NCI-H748 treated with DMSO at 0.1 percent for 48 hours (cell line): ENCODE measurements at regions not wholly inside any gene's neighbourhood (a gene's known extent, or its start where the extent isn't known, plus 50 kb on each side); places are given as distances from the start of the nearest gene placed in this dataset.
"Not testable (repeated sequence)": the region's sequence is repeated elsewhere in the genome, so short reads cannot be mapped to it uniquely, and the experiment has no call there.

Experiments used
- DNase-seq: peaks from one replicate; lab custom pipeline; 2025; lab: John Stamatoyannopoulos, UW

DNA sequence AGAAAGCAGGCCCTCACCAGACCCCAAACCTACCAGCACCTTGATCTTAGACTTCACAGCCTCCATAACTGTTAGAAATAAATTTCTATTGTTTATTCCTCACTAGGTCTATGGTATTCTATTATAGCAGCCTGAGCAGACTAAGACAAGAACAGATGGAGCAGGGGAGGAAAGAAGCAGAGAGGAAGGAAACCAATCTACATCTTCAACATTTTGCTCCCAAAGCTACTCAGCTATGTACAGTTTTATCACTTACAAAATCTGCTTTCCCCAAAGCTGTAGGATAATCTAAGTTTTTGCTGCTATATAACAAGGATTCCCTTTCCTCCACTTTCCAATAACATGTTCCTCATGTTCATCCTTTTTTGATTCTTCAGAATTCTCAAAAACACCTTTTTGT is 274.4 kb upstream of the CHAC2 start:
- no peak for DNase-seq

DNA sequence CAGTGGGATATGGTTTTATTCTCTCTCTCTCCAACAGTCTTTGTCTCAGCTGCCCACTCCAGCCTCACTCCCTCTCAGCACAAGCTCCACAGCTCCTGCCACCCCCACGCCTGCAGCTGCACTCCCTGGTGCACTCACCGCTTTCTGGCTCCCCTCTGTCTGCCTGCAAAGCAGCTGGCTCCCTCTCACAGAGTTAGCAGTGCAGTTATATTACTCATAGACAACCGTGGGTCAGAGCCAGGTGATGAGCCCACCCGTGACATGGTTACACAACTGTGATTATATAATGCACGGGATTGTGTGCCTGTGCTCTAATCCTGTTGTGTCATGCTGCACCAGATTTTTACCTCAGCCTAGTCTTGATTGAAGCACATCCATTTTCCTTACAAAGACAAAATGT is 276.9 kb upstream of the CHAC2 start:
- no peak for DNase-seq

DNA sequence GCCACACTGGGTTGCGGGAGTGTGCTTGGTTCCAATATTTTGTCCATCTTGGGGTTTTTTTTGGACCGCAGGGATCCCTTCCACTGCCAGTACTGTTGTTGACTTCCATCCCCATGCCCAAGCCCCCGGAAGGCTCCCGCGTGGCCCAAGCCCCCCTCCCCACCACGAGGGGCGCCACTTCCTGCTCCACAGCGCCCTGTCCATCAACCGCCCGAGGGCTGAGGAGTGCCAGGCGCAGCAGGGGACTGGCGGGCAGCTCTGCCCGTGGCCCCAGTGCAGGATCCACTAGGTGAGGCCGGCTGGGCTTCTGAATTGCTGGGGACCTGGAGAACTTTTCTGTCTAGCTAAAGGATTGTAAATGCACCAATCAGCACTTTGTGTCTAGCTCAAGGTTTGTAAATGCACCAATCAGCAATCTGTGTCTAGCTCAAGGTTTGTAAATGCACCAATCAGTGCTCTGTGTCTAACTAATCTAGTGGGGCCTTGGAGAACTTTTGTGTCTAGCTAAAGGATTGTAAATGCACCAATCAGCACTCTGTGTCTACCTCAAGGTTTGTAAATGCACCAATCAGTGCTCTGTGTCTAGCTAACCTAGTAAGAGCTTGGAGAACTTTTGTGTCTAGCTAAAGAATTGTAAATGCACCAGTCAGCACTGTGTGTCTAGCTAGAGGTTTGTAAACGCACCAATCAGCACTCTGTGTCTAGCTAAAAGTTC is 281.3 kb upstream of the CHAC2 start:
- DNase-seq, result not testable (repeated sequence)

DNA sequence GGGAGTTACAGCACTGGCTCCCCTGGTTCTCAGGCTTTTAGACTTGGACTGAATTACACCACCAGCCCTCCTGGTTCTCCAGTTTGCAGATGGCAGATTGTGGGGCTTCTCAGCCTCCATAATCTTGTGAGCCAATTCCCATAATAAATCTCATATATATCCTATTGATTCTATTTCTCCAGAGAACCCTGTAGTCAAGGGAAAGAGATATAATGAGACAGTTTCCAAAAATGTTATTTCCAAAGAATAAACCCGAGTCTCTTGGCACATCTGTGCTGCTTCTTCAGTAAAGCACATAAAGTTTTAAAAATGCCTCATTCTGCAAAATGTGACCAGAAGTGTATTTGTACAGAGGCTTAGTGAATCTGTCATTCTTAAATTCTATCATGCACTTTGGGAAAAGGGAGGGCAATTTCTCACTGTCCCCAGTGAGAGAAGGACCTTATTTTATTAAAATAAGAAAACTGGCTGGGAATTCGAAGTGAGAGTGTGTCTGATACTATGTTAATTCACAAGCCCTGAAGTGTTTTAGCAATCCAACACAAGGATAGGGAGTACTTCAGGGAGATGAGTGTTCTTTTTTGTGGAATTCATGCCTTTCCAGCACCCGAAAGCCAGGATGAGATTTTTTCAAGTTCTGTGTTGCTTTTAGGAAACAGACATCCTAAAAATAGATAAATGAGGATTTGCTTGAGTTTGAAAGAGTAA is 282.4 kb upstream of the CHAC2 start:
- DNase-seq, result no peak

DNA sequence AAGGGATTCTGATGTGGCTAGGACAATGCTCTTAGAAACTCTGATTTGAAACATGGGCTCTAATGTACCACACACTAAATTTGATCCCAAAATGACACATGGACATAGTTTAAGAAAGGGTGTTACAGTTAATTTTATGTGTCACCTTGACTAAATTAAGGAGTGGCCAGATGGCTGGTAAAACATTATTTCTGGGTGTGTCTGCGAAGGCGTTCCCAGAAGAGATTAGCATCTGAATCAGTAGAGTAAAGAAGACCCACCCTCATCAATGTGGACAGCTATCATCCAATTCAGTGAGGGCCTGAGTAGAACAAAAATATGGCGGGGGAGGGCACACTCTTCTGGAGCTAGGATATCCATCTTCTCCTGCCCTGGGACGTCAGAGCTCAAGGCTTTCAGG is 283.1 kb upstream of the CHAC2 start:
- DNase-seq, result no peak

DNA sequence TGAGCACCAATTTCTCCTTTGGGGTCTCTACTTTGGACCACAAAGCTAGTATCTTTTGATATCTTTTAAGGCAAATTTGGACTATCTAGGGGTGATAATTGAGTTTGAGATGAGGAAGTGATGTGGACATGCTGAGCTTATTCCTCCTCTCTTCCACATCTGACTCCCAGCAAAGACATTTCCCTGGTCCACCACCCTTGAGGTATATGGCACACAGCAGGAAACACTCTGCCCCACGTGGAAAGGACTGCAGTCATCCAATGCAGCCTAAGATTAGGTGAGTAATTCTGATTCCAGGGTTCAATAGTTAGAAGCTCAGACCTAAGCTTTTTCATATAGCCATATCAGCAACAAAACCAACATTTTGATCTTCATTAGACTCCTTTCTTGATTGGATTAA is 290.1 kb upstream of the CHAC2 start:
- no peak for DNase-seq

DNA sequence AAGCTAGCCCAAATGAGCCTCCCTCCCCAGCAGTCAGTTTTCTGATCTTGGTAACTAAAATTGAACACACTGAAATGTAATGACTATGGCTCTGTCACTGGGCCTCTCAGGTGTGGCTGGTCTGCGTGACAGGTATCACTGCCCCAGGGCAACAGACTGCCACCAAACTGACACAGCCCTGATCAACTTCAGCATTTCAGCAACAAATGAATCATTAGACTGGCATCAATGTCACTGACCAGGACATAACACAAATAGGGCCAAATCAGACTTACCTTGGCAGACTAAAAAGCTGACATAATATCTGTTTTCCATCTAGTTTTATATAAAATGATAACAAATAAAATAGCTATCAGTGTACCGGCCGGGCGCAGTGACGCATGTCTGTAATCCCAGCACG is 290.8 kb upstream of the CHAC2 start:
- DNase-seq, result no peak

DNA sequence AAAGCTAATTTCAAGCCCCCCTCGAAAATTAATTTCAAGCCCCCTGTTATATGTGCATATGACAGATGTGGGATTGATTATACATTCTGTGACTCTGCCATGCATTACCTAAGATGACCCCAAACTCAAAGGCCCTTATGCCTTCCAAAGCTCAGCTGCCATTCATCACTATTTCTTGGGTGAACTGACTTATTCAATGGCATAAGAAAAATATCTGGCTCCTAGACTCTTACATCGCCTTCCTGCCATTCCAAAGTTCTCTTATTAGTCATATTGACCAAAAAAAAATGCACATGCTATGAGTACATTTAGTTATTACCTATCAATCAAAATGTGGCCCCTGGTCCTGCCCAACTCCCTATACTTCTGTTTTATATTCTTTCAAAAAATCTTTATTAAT is 291.8 kb upstream of the CHAC2 start:
- DNase-seq, result no peak

DNA sequence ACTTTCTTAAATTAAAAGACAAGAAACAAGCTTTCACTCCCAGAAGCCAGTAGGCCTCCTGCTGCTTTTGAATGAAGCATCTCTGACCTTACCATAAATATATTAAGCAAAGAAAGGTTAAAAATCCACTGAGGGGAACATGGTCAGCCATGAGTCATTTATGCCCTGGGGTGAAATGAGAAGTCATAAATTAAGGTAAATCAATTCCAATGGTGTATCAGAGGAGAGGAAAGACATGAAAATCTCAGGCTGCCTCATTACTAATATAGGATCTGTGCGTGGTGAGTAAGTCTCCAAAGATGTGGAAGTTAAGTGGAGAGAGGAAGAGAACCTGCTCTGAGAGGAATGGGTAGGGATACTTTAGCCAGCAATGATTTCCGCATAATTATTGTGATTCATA is 292.3 kb upstream of the CHAC2 start:
- no peak for DNase-seq

DNA sequence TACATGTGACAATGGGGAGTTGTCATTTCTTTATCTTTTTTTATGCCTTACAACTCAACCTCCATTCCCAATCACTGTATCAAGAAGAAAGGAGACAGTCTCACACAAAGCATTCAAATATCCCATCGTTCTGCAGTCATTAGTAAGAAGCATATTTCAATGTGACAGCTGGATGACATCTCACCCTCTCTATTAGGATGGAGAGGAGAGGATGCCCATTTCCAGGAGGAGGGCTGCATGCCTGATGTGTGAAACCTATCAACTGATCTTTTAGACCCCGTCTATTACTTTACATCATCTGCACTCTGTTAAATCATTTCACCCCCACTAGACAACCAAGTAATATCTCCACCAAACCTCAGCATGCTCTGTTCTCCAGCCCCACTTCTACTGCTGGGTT is 292.7 kb upstream of the CHAC2 start:
- DNase-seq, result no peak

DNA sequence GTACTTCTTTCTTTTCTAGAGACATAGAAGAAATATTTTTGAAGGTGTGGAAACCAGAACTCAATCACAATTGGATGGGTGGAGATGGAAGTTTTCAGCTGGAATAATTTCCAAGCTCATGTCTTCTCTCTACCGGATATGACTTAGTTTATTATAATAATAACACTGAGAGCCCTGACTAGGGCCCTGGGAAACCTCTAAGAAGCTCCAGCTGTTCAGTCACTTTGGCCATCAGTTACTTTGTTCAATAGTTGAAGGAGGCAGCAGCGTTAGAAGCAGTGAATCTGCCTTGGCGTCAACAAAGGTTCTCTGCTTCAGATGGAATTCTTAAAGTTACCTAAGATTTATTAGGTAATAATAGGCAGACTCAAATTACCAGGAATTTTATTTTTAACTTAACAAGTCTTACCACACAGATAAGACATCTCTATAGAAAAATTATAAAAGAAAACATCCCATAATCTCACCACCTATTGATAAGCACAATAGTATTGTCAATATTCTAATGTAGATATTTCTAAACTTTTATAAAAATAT is 293.8 kb upstream of the CHAC2 start:
- DNase-seq, result no peak

DNA sequence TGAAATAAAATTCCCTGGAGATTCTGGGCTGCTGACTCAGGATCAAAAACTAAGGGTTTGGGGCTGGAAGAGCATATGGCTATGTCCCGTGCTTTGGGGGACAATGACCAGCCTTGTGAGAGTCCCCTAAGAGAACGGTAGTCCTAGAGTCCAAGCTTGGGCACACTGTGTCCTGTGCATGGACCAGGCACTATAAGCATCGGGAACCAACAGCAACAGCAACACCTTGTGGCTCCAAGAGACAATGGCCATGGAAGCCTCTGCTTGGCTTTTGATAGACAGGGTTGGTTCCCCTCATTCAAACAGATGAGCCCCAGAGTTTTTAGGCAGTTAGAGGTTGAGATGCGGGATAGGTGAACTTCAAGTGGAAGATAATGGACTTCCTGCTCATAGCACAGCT is 294.4 kb upstream of the CHAC2 start:
- DNase-seq, result peak; percentile 13

DNA sequence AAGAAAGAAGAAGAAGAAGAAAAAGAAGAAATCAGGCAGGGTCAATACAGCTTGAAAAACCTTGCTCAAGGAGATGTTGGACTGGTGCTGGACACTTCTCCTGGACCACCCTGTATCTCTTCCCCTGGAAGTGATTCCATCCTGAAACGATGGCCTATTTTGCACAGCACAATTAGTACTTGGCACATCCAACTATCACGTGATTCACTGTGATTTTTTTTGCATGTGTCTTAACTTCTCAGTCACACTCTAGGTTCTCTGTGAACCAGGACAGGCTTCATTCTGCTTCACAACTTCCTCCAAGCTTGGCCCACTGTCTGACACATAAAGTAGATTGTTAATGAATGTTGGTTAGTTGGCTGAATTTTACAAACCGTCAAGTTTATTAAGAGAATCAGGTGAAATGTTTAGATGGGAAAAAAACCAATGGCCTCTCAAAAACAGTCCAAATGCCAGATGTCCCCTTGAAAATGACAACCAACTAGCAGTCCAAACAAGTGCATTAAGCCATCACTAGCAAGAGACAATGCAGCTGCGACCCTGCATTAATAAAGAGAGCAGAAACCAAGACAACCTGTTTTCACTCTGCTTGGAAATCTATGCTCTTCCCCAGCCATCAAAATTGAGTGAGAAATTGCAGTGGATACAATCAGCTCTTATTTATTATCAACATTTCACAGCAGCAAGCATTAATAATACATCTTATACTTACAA is 300.0 kb upstream of the CHAC2 start:
- no peak for DNase-seq

DNA sequence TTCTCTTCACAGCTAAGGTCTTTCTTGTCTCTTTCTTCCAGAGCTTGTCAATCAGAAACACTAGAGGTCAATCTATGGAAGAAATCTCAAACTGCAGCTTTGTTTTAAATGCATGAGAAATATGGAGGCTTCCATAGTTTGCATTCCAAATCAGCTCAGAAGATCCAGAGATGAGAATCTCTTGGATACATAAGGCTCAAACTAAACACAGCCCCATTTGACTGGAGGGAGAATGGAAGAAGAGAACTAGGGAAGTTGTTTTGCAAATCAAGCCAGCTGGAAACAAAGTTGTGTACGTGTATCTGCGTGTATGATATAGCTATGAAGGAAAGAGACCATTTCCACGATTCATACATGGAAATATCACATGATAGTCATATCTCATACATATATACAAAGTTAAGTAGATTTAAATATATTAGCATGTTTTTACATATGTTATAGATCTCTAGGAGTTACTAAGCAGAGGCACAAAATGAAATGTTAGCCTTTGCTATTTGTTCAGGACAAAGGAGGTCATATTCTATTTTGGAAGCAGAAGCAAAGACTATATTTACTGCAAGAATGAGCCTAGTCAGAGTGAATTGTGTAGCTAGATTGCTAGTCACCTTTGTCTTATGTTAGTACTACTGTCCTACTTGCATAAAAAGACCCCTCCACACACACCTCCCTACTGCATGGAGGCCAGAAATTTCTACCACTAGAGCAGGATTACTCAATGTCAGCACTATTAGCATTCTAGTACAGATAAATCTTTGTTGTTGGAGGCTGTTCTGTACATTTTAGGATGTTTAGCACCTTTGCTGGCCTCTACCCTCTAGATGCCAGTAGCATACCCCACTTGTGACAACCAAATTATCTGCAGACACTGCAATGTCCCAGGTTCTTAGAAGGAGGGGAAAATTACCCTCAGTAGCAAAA is 303.5 kb upstream of the CHAC2 start:
- no peak for DNase-seq

DNA sequence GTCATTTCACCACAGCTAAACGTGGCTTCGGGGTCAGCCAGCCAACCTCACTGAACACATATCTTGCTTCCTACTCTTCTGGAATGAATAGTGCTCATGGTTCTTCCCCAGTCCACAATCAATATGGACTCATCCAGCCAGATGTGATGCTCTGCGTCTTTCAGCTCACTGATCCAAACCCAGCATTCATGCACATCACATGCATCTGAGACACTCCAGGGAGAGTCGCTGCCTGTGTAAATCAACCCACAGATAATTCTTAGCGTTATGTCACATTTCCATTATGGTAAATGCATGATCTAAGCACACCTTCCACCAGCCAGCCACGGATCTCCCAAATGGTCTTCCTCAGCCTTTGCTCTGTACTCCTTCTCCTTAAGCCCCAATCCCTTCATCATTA is 306.7 kb upstream of the CHAC2 start:
- DNase-seq, result no peak

DNA sequence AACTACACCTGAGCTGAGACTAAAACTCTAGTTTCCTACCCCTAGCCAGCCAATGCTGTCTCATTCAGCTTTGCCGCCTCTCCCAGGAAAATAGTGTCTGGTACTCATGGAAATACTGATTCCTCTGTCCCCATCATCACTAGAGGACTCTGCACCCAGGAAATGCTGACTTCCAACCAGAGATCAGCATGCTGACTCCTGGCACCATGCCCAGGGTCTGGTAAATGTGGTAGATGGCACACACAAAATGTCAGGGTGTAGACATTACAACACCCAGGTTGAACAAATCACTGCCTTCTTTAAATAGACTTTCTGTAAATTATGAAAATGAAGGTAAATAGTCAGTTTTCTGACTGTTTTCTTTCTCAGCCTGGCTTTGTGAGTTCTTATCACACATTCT is 307.3 kb upstream of the CHAC2 start:
- no peak for DNase-seq

DNA sequence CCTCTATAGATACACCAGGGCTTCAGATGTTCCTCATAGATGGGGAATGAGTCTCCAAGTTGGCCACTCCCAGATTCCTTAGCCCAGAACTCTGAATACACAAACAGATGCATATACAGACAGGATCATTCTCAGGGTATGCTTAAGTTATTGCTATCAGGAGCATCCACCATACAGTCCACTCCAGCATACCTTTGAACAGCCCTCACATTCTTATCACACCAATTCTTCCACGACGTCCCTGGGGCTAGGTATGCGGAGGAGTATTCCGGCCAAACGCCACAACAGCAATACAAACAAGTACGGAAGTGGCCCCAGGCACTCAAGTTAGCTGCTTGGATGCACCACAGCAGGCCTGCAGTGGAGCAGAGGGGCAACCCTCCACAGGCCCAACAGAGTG is 312.5 kb upstream of the CHAC2 start:
- no peak for DNase-seq

DNA sequence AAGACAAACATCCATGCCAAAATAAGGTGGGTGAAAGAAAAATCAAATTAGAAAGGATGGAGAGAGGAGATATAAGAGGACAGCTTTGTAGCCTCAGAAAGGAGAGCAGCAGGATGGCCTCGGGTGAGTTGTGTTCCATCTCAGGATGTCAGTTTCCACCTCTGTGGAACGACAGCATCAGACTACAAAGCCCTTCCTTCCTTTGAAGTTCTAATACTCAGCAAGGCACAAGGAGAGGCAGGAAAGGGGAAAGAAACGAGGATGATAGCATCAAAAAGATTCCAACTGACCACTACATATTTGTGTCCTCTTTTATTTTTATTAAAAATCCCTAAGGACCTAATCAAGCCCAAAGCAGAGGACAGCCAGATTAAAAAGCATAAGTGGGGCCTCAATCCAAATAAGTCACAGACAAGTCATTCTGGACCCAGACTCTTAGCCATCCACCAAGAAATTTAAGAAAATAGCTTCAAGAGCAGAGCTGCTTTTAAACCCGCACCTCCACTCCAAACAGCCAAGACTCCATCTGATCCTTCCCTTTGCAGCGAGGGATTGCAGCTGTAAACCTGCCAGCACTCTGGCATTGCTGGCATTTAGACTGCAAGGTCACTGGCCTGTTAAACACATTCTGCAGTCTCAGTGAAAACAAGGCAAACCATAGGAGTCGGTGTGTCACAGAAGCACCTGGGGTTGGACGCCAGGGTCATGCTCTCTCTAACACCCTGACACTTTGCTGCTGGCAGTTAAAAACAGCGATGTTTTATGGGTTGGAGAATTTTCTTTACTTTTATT is 314.5 kb upstream of the CHAC2 start:
- no peak for DNase-seq

DNA sequence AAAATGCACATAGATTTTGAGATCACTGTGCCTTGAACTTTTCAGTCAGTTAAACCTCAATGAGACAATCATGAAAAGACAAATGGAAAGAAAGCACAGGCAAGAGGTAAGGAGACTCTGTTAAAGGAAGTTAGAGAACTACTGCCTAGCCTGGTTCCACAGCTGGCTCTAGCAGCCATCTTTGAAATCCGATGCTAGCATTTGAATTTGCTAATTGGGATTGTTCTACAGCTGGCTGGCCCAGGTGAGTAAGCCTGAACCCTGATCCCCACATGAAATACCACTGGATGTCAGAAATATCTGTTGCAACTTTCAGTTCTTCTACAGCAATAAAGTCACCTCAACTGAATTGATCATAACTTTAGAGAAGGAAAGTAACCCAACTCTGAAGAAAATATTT is 315.2 kb upstream of the CHAC2 start:
- no peak for DNase-seq

DNA sequence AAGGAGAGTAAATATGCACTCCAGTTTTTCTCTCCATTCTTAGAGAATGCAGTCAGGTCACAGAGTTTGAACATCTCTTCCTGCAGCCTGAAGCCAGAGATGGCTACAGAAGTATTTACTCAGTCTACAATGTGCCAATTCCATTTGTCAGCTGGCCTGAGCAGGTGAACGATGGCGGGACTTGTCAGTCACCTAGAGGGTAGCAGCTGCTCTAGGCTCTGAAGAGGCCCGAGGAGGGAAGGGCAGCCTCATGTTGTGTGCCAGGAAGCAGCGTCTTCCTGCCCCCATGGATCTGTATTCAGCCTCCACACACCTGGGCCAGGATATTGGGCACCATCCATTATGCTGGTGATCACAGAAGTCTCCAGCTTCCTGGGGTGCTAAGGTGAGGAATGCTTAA is 316.7 kb upstream of the CHAC2 start:
- peak; percentile 6 for DNase-seq

DNA sequence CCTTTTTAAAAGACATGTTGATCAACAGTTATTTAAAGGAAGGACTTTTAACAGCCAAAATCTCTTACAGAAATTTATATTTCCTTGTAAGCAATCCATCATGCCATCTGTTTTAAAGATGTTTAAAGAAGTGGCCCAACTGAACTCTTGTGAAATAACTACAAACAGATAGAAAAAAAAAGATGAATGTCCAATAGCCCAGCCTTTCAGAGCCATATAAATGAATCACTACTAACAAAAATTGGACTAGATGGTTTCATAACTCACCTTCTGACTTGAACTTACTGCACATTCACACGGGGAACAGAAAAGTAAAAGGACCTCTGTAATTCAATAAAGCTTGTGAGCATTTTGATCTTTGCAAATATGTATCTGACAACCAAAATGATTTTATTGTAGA is 319.0 kb upstream of the CHAC2 start:
- no peak for DNase-seq
